Activated T-helper 9 cell treated with anti-CD3 and anti-CD28 coated beads, Interleukin-2, amount 50 U/mL, for 16 hours (primary cell): ENCODE measurements at regions not wholly inside any gene's neighbourhood (a gene's known extent, or its start where the extent isn't known, plus 50 kb on each side); places are given as distances from the start of the nearest gene placed in this dataset.
"Not testable (repeated sequence)": the region's sequence is repeated elsewhere in the genome, so short reads cannot be mapped to it uniquely, and the experiment has no call there.

Experiments used
- DNase-seq: peaks from one replicate; pipeline ENCODE4 v3.0.0-alpha.2; 2020; ENCODE audit warnings: low read depth

DNA sequence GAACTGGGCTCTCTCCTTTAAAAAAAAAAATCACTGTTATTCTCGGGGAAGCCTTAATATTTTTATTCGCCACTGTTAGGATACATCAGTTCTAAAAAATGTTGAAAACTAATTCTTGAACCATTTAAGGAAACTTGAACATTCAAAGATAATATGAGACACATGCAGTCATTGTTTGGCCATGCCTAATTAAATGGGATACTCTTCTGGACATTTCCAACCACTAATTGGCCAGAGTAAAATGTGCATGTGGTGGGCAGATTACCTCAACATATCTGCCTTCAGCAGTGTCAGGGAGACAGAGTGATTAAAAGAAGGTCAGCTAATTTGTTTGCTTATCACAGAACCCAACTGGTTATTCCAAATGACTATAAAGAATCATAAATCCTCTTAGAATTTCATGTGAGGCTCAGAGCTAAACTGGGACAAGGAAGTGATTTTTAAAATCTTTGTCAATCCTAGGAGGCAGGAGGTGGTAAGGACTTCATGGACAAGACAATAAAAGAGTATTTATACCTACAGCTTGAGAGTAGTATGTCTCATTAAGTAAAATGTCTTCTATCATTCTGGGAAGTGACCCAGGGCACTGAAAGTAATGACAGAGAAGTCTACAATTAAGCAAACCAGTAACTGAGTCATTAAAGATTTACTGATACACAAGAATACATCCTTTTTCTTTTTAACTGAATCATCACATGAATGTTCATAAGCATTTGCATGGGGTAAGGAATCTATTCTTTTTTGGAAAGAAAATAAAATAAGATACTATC, 242.9 kb upstream of the TRPM3 start:
- no peak for DNase-seq

- DNase-seq = no peak
Measured at GRCh38 chr9:71363286-71363961, 242.0 kb upstream of the TRPM3 start.

- no peak for DNase-seq
Measured at GRCh38 chr9:71361357-71361756, 239.9 kb upstream of the TRPM3 start.

DNA sequence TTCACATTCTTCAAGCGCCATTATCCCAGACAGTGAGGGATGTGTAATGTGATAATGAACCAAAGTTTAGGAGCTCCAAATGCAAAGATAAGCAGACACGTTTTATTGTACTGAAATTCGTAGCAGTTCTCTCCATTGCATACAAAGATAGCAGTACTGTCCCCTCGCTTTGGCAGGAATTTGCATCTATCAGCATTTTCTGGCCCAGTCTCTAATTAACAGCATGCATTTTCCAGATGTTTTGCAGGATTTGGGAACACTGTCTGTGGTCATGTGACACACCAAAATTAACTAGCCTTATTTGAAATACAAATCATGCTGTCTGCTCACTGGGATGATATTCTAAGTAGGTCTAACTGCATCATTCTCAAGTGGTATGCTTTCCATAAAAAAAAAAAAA, 235.9 kb upstream of the TRPM3 start:
- DNase-seq = no peak

GRCh38 chr9:71355884-71356283, 234.5 kb upstream of the TRPM3 start:
- no peak for DNase-seq

DNA sequence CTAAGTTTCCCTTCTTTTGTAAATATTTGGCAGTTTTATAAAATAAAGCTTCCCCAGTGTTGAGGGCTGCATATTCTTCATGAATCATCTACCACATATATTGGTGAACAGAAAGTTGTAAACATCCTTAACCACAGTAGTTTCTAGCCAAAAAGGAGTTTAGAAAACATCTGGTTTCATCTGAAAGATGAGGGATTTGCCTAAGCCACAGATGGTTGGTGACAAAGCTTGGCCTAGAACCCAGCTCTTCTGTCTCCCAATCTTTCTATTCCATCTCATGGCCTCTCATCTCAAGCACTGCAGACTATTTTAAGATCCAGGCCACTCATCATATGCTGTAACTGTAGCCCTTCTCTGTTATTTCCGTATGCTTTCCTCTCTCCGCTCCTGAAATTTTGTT, 232.3 kb upstream of the TRPM3 start:
- no peak for DNase-seq

DNA sequence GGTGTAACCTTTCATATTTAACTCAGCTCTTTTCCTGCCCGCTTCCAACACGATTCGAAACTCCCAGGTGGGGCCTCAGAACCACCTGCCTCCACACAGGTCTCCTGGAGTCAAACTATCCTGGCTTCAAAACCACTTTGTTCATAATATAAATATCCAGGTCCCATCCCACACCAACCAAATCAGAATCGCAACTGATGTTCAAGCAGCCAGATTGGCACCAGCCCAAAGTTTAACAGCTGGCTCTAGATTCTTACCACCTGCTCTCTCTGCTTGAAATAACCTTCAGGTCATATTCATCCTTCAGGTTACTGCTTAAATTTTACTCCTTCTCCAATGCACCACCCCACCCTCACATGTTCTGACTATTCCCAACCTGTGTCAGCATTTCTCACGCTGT, 231.4 kb upstream of the TRPM3 start:
- no peak for DNase-seq

DNA sequence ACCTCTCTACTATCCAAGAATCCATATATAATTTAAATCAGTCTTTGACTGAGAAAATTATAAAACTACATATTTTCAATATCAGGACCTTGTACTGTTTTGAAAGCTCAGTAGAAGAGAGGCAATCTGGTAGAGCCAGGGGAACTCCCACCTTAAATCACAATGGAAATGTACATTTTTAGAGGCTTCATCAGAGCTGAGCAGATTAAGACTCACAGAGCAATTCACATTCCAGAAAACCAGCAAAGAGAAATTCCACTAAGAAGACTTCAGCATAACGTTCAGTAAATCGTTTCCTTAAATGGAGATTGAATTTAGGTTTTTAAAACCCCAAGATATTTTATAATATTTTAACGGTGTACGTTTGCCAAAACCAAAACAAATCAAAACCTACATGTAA, 227.8 kb upstream of the TRPM3 start:
- no peak for DNase-seq

DNA sequence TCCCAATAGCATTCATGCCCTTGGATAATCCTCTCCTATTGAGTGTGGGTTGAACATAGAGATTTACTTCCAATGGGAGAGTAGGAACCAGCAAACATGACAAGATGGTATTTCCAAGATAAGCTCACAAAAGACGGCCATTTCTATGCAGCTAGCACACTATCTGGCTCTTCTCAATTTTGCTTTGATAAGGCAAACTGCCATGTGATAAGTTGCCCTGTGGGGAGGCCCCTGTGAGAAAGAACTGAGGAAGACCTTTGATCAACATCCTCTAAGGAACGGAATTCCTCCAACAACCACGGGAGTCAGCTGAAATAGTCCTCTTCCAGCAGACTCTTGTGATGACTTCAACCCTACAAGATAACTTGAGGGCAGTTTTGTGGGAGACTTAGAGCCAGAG, 211.9 kb upstream of the TRPM3 start:
- no peak for DNase-seq

- no peak for DNase-seq
Measured at GRCh38 chr9:71331603-71332002, 210.2 kb upstream of the TRPM3 start.

DNA sequence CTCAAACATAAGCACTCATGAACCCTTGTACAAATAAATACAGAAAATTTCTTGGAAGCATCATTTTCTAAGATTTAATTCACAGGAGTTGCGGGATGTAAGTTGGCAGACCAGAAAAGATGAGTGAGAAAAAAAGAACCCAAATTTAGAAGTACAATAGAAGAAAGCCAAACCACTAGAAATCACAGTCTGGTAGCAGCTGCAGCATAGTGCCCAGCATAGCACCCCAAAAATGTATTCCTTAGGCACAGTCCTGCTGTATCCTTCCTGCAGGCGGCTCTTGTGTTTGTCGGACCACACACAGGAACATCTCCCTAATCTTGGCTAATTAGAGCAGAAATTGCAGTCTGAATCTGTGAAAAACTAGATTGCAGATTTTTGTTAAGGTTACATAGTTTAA, 208.5 kb upstream of the TRPM3 start:
- no peak for DNase-seq

GRCh38 chr9:71326360-71326759, 204.9 kb upstream of the TRPM3 start:
- no peak for DNase-seq

- DNase-seq = no peak
Measured at GRCh38 chr9:71323357-71323756, 201.9 kb upstream of the TRPM3 start.

DNA sequence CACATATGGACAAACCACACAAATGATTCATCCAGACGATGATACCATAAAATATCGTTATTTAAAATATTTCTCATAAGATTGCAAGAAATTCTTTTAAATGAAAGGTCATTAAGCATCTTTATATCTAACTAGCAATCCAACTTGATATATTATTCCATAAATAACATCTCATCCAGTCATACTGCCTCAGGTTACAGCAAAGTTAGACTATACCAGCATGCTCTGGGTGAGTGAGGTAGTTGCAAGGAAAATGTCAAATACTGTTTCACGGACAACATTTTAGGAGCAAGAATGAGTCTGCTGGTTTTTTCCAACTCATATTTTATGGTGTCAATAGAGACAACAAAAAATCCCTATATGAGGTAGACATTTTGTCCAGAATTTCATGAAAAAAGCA, 200.9 kb upstream of the TRPM3 start:
- DNase-seq = no peak

DNA sequence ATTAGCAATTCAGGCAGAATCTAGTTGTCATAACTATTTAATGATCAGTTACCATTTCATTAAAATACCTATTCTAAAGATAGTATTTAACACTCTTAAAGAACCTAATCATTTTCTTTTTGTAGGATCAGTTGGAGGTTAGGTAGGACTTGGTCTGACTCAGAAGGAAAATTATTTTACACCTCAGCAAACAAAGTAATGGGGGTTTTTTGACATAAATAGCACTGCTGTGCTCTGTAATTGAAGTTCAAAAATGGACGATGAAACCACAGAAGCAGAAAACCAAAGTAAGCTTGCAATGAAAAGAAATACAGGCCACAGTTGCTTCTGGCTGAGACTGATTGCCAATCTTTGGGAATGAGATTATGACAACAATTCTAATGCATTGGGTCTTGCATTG, 187.0 kb upstream of the TRPM3 start:
- DNase-seq = no peak

DNA sequence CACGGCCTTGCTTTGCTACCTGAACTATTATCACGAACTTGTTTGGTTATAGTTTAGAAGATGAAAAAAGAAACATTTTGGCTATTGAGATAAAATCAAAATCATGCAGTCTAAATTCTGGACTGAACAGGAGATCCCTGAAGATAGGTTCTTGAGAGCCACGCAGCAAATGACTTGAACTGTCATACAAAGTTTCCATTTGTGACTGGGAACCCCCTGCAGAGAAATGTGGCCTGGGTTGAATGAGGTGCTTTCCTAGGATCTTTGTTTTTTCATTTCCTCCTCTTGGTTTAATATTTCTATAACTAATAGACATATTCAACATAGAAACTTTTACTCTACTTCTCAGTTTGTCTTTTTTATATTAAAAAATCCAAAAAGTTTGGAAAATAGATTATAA, 184.7 kb upstream of the TRPM3 start:
- no peak for DNase-seq

DNA sequence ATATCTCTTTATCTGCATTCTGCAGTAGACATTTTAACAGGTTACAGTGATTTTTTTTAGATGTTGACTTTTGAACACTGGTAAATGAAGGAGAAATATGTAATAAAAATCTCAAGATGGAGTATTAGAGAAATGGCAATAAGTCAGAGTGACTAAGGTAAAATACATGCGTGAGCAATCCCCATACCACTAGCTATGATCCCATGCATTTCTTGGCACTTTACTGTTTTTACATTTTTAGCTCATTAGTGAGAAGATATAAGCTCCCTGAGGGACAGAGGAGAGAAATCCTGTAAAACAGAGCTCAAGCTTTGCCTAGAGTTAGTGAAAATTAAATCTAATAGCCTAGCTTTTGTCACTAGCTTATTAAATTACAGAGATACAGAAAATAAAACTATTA, 181.9 kb upstream of the TRPM3 start:
- DNase-seq = no peak

DNA sequence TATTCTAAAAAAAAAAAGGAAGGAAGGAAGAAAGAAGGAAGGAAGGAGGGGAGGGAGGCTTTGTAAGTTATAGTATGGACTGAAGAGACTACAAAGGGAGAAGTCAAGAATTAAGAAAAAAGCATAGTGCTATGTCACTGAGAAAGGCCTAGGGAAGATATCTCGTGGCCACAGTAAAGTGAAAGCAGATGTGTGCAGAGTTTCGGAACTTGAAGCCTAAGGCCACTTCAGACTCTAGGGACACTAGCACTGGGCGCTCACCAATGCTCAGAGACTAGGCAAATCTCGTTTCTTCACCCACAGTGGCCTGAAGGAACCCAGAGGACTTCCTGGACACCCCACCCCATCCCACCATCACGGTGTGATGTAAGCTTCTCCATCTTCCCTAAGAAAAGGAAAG, 181.4 kb upstream of the TRPM3 start:
- no peak for DNase-seq

- no peak for DNase-seq
Measured at GRCh38 chr9:71295928-71296327, 174.5 kb upstream of the TRPM3 start.

DNA sequence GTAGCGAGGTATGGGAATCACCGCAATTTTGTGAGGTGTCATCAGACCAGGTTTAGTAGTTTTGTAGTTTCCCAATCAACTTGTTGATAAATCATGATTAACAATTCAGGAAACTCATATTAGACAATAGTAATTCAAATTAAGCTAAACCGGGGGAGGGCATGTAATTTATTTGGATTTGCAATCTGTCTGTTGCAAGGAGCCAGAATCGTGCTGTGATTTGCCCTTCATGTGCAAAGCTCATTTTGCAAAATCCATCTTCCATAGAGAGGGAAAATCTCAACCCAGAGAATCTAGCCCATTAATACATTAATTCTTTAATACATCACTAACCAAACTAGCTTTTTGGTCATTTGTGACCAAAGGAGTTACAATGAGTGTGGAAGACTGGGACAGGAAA, 164.7 kb upstream of the TRPM3 start:
- no peak for DNase-seq

DNA sequence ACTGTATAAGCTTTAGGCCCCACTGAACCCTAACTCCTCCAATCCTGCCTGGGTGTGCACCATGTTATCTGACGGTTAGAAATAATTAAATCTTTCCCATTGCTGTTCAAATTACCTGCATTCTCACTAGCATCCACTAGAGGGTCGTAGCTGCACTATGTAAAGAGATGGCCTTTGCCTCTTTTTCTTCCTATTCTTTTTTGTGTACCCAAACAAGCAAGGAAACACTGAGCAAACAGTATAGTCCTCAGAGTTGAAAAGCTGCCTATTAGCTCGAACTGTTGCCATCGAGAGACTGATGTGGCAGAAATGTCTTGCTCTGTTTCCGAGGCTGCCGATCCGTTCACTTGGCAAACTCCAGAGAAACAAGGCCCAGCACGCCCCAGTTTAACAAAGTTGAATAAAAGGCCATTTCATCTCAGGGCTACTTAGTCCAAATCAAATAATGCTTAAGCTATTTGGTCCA, 163.8 kb upstream of the TRPM3 start:
- DNase-seq = no peak

DNA sequence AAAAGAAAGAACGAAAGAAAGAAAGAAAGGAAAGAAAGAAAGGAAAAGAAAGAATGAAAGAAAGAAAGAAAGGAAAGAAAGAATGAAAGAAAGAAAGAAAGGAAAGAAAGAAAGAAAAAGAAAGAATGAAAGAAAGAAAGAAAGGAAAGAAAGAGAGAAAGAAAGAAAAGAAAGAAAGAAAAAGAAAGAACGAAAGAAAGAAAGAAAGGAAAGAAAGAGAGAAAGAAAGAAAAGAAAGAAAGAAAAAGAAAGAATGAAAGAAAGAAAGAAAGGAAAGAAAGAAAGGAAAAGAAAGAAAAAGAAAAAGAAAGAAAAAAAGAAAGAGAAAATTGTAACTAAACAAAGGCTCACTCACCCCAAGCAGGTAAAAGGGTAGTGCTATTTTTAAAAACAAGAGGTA, 160.7 kb upstream of the TRPM3 start:
- not testable (repeated sequence) for DNase-seq

- no peak for DNase-seq
Measured at GRCh38 chr9:71279151-71279739, 157.8 kb upstream of the TRPM3 start.
